ENCODE measurements at regions not wholly inside any gene's neighbourhood (a gene's known extent, or its start where the extent isn't known, plus 50 kb on each side); places are given as distances from the start of the nearest gene placed in this dataset.

GRCh38 chr16:59181821-59182420 lies 447.8 kb upstream of the GOT2 start:
- CTCF ChIA-PET: no interaction called here
- TF ChIP-seq CTCF (conservative IDR thresholded peaks at IDR 0.05) (no peak), EZH2 (IDR thresholded peaks at IDR 0.05; ENCODE audit: low read depth) (no peak)
- Histone ChIP-seq H3K4me1 (replicated peaks; ENCODE audit: insufficient read depth) (no peaks in the 10 kb centered on the region), H3K36me3 (ENCODE audit: low read depth) (no peaks in the 10 kb centered on the region), H2AFZ (no peak overlapping the region), H3K4me3 (no peak overlapping the region), H3F3A (ENCODE audit: insufficient read depth, low read depth) (no peaks in the 10 kb centered on the region), H4K20me1 (ENCODE audit: insufficient read depth) (no peaks in the 10 kb centered on the region), H3K4me2 (no peak overlapping the region), H3K27ac (no peak overlapping the region), H3K79me2 (ENCODE audit: low read depth) (no peaks in the 10 kb centered on the region), H3K9me3 (ENCODE audit: insufficient read depth, low read depth) (no peaks in the 10 kb centered on the region), H3K9me2 (ENCODE audit: insufficient read depth) (no peaks in the 10 kb centered on the region), H3K27me3 (ENCODE audit: insufficient read depth, low read depth) (no peaks in the 10 kb centered on the region)
- no peak for DNase-seq
- no TSS peak for BruUV-seq (replicated peaks)
- intact Hi-C loops (cut with micrococcal nuclease; ENCODE audit: unreplicated experiment): no loop called here
- POLR2A ChIA-PET (ENCODE audit: unreplicated experiment): no interaction called here

DNA sequence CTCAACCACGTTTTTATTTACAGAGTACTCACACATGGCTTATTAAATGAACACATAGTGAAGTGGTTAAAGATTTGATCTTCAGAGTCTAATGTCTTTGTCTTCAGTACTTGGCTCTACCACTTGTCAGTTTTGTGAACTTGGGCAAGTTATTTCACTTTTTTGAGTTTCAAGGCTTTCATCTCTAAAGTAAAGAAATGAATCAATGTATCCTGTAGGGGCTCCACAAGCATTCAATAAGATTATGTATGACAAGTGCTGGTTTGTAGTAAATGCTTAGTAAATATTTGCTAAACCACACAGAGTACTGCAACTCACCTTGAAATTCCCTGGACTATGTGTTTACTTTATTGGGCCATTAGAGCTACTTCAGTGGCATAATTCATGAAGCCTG lies 446.0 kb upstream of the GOT2 start:
- no peak overlapping the region for H3K4me3 ChIP-seq
- BruUV-seq (replicated peaks): no TSS peak
- H4K20me1 ChIP-seq (ENCODE audit: insufficient read depth): no peaks in the 10 kb centered on the region
- H3K9me2 ChIP-seq (ENCODE audit: insufficient read depth): no peaks in the 10 kb centered on the region
- 0 out of 2 replicates have a peak, but pooled peaks cover 4% of the 10 kb centered on the region for H3K27me3 ChIP-seq (ENCODE audit: insufficient read depth, low read depth)
- ChIA-PET POLR2A (ENCODE audit: unreplicated experiment) (no interaction called here), CTCF (no interaction called here)
- intact Hi-C loops (cut with micrococcal nuclease; ENCODE audit: unreplicated experiment): no loop called here
- no peaks in the 10 kb centered on the region for H3K9me3 ChIP-seq (ENCODE audit: insufficient read depth, low read depth)
- no peak overlapping the region for H2AFZ ChIP-seq
- H3F3A ChIP-seq (ENCODE audit: insufficient read depth, low read depth): no peaks in the 10 kb centered on the region
- no peak for DNase-seq
- H3K4me1 ChIP-seq (replicated peaks; ENCODE audit: insufficient read depth): no peaks in the 10 kb centered on the region
- H3K36me3 ChIP-seq (ENCODE audit: low read depth): no peaks in the 10 kb centered on the region
- no peak for TF ChIP-seq CTCF (conservative IDR thresholded peaks at IDR 0.05)
- H3K79me2 ChIP-seq (ENCODE audit: low read depth): no peaks in the 10 kb centered on the region
- no peak overlapping the region for H3K27ac ChIP-seq
- H3K4me2 ChIP-seq: no peak overlapping the region

DNA sequence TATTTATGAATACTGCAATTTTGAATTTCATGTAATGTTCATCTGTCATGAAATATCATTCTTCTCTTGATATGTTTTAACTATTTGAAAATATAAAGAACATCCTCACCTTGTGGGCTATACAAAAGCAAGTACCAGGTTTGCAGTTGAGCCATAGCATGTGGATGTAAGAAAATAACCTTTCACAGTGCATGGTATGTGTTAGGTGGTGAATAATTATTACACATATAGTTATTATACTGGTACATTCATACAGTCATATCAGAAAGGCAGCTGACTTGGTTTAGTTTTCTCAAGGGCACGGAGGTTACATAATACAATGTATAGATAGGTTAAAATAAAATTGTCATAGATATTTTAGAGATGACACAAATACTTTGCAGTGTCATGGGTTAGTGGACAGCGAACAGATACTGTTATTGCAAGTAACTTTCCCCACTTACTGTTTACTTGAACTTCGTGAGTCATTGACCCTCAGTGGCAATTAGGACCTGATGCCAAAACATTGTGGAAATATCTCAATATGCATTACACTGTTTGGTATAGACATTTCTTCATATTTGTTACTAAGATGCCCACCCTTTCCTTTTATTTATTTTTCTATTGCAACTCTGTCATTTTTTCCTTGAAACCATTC lies 445.4 kb upstream of the GOT2 start:
- no peak for DNase-seq
- no peaks in the 10 kb centered on the region for H3K9me2 ChIP-seq (ENCODE audit: insufficient read depth)

More for the DNA sequence above, 445.4 kb upstream of the GOT2 start:
- ChIA-PET POLR2A (ENCODE audit: unreplicated experiment) (no interaction called here), CTCF (no interaction called here)
- no peak for TF ChIP-seq EZH2 (IDR thresholded peaks at IDR 0.05; ENCODE audit: low read depth)
- no peak for TF ChIP-seq CTCF (conservative IDR thresholded peaks at IDR 0.05)
- intact Hi-C loops (cut with micrococcal nuclease; ENCODE audit: unreplicated experiment): no loop called here
- Histone ChIP-seq H3K27me3 (ENCODE audit: insufficient read depth, low read depth) (0 out of 2 replicates have a peak, but pooled peaks cover 4% of the 10 kb centered on the region), H4K20me1 (ENCODE audit: insufficient read depth) (no peaks in the 10 kb centered on the region), H3K27ac (no peak overlapping the region), H3K4me3 (no peak overlapping the region), H2AFZ (no peak overlapping the region), H3K79me2 (ENCODE audit: low read depth) (no peaks in the 10 kb centered on the region), H3K9me3 (ENCODE audit: insufficient read depth, low read depth) (no peaks in the 10 kb centered on the region), H3K4me1 (replicated peaks; ENCODE audit: insufficient read depth) (no peaks in the 10 kb centered on the region), H3K36me3 (ENCODE audit: low read depth) (no peaks in the 10 kb centered on the region), H3F3A (ENCODE audit: insufficient read depth, low read depth) (no peaks in the 10 kb centered on the region), H3K4me2 (no peak overlapping the region)
- no TSS peak for BruUV-seq (replicated peaks)

All from PC-9 (cell line).